ENCODE measurements at regions not wholly inside any gene's neighbourhood (a gene's known extent, or its start where the extent isn't known, plus 50 kb on each side); places are given as distances from the start of the nearest gene placed in this dataset.

- TF ChIP-seq MAX (IDR thresholded peaks at IDR 0.05; ENCODE audit: low read depth, low read length) (no peak), POLR2A (IDR thresholded peaks at IDR 0.05; ENCODE audit: extremely low read depth, insufficient read length) (no peak), MYC (IDR thresholded peaks at IDR 0.05; ENCODE audit: low read depth, low read length) (no peak)
- TF ChIP-seq, protein P1, sequence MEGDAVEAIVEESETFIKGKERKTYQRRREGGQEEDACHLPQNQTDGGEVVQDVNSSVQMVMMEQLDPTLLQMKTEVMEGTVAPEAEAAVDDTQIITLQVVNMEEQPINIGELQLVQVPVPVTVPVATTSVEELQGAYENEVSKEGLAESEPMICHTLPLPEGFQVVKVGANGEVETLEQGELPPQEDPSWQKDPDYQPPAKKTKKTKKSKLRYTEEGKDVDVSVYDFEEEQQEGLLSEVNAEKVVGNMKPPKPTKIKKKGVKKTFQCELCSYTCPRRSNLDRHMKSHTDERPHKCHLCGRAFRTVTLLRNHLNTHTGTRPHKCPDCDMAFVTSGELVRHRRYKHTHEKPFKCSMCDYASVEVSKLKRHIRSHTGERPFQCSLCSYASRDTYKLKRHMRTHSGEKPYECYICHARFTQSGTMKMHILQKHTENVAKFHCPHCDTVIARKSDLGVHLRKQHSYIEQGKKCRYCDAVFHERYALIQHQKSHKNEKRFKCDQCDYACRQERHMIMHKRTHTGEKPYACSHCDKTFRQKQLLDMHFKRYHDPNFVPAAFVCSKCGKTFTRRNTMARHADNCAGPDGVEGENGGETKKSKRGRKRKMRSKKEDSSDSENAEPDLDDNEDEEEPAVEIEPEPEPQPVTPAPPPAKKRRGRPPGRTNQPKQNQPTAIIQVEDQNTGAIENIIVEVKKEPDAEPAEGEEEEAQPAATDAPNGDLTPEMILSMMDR (IDR thresholded peaks at IDR 0.05; ENCODE audit: low read depth, low read length): no peak
Measured at GRCh38 chr5:28862137-28862859, 1823.9 kb upstream of the CDH9 start.
